Pancreas (tissue), 10 donors: ENCODE measurements at regions not wholly inside any gene's neighbourhood (a gene's known extent, or its start where the extent isn't known, plus 50 kb on each side); places are given as distances from the start of the nearest gene placed in this dataset.

Experiments
- ATAC-seq, 4 donors: fragments of 200-7000 bp; cut with Tn5 transposase; one replicate each; pipeline versions ENCODE4 v1.8.0 to v1.9.1; 2020; ENCODE audit warnings: mild to moderate bottlenecking in 4 of 4, moderate library complexity in 4 of 4
- DNase-seq, 6 donors: peaks; one replicate each; pipeline ENCODE4 v3.0.0-alpha.2; 2020
- FAIRE-seq: peaks from 2 replicates; lab custom pipeline; 2012; peaks lifted over from hg19 to GRCh38; lab: Jason Lieb, UNC
- H3K27ac ChIP-seq, 4 donors: fragments of 200-600 bp; sonication (generic); 1 replicate in 3 of 4; 2 replicates in 1 of 4; pipeline versions ENCODE4 v1.5.0 to v1.8.0; 2020
- H3K27me3 ChIP-seq, 4 donors: fragments of 200-600 bp; one replicate each; pipeline ENCODE4 v1.8.0; 2021
- H3K36me3 ChIP-seq, 3 donors: fragments of 200-600 bp; sonication (generic) in 1 of 3; one replicate each; pipeline versions ENCODE4 v1.5.0 to v1.8.0; 2020 to 2021
- H3K4me1 ChIP-seq, 3 donors: fragments of 200-600 bp; one replicate each; pipeline ENCODE4 v1.8.0; 2021
- H3K4me3 ChIP-seq, 4 donors: fragments of 200-600 bp; sonication (generic) in 2 of 4; one replicate each; pipeline versions ENCODE4 v1.5.0 to v1.8.0; 2020 to 2021
- H3K9me3 ChIP-seq, 4 donors: fragments of 200-600 bp; one replicate each; pipeline ENCODE4 v1.8.0; 2021
- WGBS, 2 donors: extraction: QIAGEN DNeasy Blood & Tissue Kit; methylation state at CpG; one replicate each; pipeline ENCODE4 v1.1.7; 2013; 5-methylcytosine and 5-hydroxymethylcytosine counted together
- intact Hi-C, 3 donors: fragments of 100-400 bp; cut with DNase I; formaldehyde crosslinking; loops; one replicate each; pipeline versions ENCODE4 v1.11.1 to v1.14.2; 2022
- TF ChIP-seq, protein P1 (sequence below), 4 donors: fragments of 200-600 bp; sonication (generic) in 3 of 4; IDR thresholded peaks; one replicate each; pipeline versions ENCODE4 v1.5.0 to v1.8.0; 2021; ENCODE audit warnings: antibody characterized with exemption in 4 of 4
- donor health status: healthy with polysubstance abuse.
- donor health status: DM: no; HTN: no; CAD: no; lungs with moderate emphysema.
- donor health status: DM: no; HTN: no; CAD: no.
- donor health status: control.
- donor health status: control.
- donor health status: Bipolar disorder and iron deficiency.
- donor health status: DM: yes; HTN: yes; CAD: no.
- donor health status: DM: no; HTN: no; CAD: no.
- donor health status: DM: no; HTN: no; CAD: no.
- donor health status: DM: yes; HTN: yes; CAD: no.

DNA sequence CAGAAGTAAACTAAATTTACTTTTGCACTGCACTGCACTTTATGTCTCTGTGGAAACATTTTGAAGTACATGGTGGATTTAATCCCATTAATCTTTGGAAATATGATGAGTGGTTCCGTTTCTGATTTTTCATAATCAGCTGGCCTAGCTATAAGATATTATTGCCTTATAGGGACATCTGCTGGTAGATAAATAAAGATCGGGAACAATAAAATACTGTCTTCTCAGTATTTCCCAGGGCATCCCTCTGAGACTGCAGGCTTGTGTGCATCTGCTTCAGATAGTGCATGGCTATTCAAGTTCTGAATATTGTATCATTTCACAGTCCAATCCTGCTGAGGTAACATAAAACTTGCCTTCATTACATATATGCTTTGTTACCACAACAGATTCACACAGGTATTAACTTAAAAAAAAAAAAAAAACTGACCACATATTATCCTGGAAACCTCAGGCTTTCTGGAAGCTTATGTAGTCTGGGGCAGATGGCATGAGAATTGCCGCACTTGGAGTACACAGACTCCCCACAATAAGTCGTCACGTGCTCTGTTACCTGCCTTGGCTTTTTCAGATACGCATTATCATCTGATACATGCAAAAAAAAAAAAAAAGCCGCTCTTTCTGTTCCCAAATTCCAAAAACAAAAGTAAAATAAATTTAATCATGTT is 330.8 kb upstream of the AGTR1 start:
- intact Hi-C loops, result no loop called here
- H3K27ac ChIP-seq, result no peak overlapping the region
- no peak for DNase-seq
- peak in 3 of 4 donors; percentile 32 to 74 (median 63) for ATAC-seq
- no peaks in the 10 kb centered on the region for H3K27me3 ChIP-seq
- H3K4me3 ChIP-seq, result no peak overlapping the region
- 67 to 69% methylated on average over 7 of the region's 7 CpGs for WGBS, 2 donors
- no peaks in the 10 kb centered on the region for H3K36me3 ChIP-seq
- no peaks in the 10 kb centered on the region for H3K4me1 ChIP-seq
- FAIRE-seq, result no peak
- TF ChIP-seq, protein P1, sequence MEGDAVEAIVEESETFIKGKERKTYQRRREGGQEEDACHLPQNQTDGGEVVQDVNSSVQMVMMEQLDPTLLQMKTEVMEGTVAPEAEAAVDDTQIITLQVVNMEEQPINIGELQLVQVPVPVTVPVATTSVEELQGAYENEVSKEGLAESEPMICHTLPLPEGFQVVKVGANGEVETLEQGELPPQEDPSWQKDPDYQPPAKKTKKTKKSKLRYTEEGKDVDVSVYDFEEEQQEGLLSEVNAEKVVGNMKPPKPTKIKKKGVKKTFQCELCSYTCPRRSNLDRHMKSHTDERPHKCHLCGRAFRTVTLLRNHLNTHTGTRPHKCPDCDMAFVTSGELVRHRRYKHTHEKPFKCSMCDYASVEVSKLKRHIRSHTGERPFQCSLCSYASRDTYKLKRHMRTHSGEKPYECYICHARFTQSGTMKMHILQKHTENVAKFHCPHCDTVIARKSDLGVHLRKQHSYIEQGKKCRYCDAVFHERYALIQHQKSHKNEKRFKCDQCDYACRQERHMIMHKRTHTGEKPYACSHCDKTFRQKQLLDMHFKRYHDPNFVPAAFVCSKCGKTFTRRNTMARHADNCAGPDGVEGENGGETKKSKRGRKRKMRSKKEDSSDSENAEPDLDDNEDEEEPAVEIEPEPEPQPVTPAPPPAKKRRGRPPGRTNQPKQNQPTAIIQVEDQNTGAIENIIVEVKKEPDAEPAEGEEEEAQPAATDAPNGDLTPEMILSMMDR (IDR thresholded peaks at IDR 0.05), result no peak
- no peaks in the 10 kb centered on the region for H3K9me3 ChIP-seq

DNA sequence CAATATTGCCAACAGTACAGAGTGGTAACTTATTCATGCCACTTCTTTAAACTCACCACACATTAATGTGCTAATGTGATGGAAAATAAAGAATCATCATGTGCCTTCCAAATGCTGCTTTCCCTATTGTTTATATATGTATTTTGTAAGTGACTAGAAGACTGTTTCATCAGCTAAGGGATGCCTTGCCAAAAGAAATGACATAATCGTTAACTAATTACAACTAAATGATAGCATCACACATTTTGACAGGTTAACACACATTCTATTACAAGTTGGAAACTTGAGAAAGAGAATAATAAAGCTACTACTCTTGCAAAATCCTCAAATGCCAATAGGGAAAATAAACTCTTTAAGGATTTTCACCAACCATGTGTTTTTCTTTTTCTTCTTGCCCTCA is 329.9 kb upstream of the AGTR1 start:
- WGBS, 2 donors, result 31 to 40% methylated on average over 1 of the region's 1 CpG
- FAIRE-seq (no peak), ATAC-seq (peak in 1 of 4 donors; percentile 25), DNase-seq (no peak)
- Histone ChIP-seq H3K27me3 (no peaks in the 10 kb centered on the region), H3K4me1 (no peaks in the 10 kb centered on the region), H3K27ac (no peak overlapping the region), H3K9me3 (no peaks in the 10 kb centered on the region), H3K36me3 (no peaks in the 10 kb centered on the region), H3K4me3 (no peak overlapping the region)
- intact Hi-C loops, result no loop called here
- TF ChIP-seq, protein P1 (IDR thresholded peaks at IDR 0.05), result no peak

DNA sequence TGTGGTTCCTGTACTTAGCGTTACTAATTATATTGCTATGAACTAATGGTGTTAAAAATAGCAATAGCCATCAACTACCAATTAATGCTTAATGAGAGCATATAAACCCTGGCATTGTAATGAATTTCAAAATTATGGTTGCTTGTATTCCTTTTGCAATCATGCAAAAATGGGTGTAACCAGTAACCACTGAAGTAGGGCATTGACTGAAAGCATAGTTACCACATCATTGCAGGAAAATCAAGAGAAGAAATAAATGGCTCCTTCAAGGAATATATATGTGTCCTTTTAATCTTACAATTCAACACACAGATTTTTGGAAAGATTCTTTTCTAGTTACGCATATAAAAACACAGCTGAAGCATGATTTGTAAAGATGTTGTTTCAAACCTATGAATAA is 328.3 kb upstream of the AGTR1 start:
- Histone ChIP-seq H3K27me3 (no peaks in the 10 kb centered on the region), H3K27ac (no peak overlapping the region), H3K36me3 (no peaks in the 10 kb centered on the region), H3K4me3 (no peak overlapping the region), H3K9me3 (no peaks in the 10 kb centered on the region), H3K4me1 (no peaks in the 10 kb centered on the region)
- intact Hi-C loops, result no loop called here
- no peak for ATAC-seq
- TF ChIP-seq, protein P1 (IDR thresholded peaks at IDR 0.05), result no peak
- 95 to 96% methylated on average over 2 of the region's 2 CpGs for WGBS, 2 donors
- DNase-seq, result no peak
- no peak for FAIRE-seq

DNA sequence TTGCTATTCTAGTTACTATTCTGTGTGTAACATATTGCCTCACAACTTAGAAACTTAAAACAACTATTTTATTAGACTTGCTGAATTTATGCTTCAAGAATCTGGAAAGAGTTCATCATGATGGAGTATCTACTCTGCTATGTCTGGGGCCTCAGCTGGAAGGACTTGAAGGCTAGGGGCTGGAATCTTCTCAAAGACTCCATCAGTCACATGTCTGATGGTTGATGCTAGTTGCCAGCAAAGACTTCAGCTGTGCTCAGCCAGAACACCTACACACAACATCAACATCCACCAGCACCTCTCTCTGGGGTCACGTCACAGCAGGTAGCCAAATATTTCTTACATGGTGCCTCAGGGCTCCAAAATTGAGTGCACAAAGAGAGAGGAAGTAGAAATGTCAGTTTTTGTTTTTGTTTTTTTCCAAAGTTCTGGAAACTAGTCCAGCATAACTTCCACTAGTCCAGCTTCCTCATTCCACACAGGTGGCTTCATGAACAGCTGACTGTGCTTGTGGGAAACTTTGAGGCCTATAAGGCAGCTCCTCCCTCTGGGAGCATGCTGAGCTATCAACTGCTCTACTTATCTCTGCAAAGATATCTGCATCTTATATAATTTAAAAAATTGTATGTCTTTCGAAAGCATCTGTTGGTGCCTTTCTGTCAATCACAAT is 325.4 kb upstream of the AGTR1 start:
- Histone ChIP-seq H3K27me3 (no peaks in the 10 kb centered on the region), H3K4me3 (no peak overlapping the region), H3K36me3 (no peaks in the 10 kb centered on the region), H3K4me1 (no peaks in the 10 kb centered on the region), H3K27ac (peak overlapping the region in 1 of 4 donors; percentile 56), H3K9me3 (no peaks in the 10 kb centered on the region)
- intact Hi-C loops, result no loop called here
- TF ChIP-seq, protein P1 (IDR thresholded peaks at IDR 0.05), result no peak
- WGBS, 2 donors, result 76 to 81% methylated on average over 2 of the region's 2 CpGs
- FAIRE-seq (no peak), ATAC-seq (peak in 3 of 4 donors; percentile 68 to 97 (median 85)), DNase-seq (peak in 1 of 6 donors; percentile 33)

- Histone ChIP-seq H3K4me1 (no peaks in the 10 kb centered on the region), H3K36me3 (no peaks in the 10 kb centered on the region), H3K27me3 (no peaks in the 10 kb centered on the region), H3K27ac (no peak overlapping the region), H3K9me3 (no peaks in the 10 kb centered on the region), H3K4me3 (no peak overlapping the region)
- intact Hi-C loops, result no loop called here
- TF ChIP-seq, protein P1 (IDR thresholded peaks at IDR 0.05), result no peak
- DNase-seq (no peak), FAIRE-seq (peak; percentile 51), ATAC-seq (no peak)
These were observed 323.7 kb upstream of the AGTR1 start for GRCh38 chr3:148373961-148374360.
